Neuronal stem cell (in vitro differentiated cells): ENCODE measurements at regions not wholly inside any gene's neighbourhood (a gene's known extent, or its start where the extent isn't known, plus 50 kb on each side); places are given as distances from the start of the nearest gene placed in this dataset. TPM values are rescaled to one million over a fixed set of nuclear protein-coding genes. Genes with fewer than 3 reads are reported as not detected.

ENCODE experiments used
- DNase-seq: peaks from one replicate; pipeline ENCODE4 v3.0.0-alpha.2; 2013; ENCODE audit warnings: low spot score
- H2AFZ ChIP-seq: one replicate; pipeline ENCODE4 v1.6.1; 2013; ENCODE audit warnings: mild to moderate bottlenecking, low read length, inconsistent platforms
- H2AK5ac ChIP-seq: 2 replicates; pipeline ENCODE4 v1.6.1; 2013; ENCODE audit warnings: low read depth, mild to moderate bottlenecking, inconsistent platforms, low read length, moderate library complexity, mixed read lengths
- H2BK120ac ChIP-seq: 2 replicates; pipeline ENCODE4 v1.6.1; 2013; ENCODE audit warnings: low read depth, mild to moderate bottlenecking, inconsistent platforms, low read length, moderate library complexity, mixed read lengths
- H2BK12ac ChIP-seq: one replicate; pipeline ENCODE4 v1.6.1; 2013; ENCODE audit warnings: low read length, inconsistent platforms
- H2BK15ac ChIP-seq: 2 replicates; pipeline ENCODE4 v1.6.1; 2013; ENCODE audit warnings: mild to moderate bottlenecking, low read length, inconsistent platforms, mixed read lengths
- H2BK5ac ChIP-seq: one replicate; pipeline ENCODE4 v1.6.1; 2013; ENCODE audit warnings: inconsistent platforms, mild to moderate bottlenecking, low read length, moderate library complexity
- H3K14ac ChIP-seq: one replicate; pipeline ENCODE4 v1.6.1; 2013; ENCODE audit warnings: low read length, inconsistent platforms
- H3K18ac ChIP-seq: 2 replicates; pipeline ENCODE4 v1.6.1; 2013; ENCODE audit warnings: low read length, inconsistent platforms
- H3K23ac ChIP-seq: 2 replicates; pipeline ENCODE4 v1.6.1; 2013; ENCODE audit warnings: low read depth, mild to moderate bottlenecking, mixed read lengths, low read length, inconsistent platforms; ENCODE audit not compliant: poor library complexity
- H3K27ac ChIP-seq: replicated peaks from 3 replicates; pipeline ENCODE4 v1.5.1; 2013; ENCODE audit warnings: low read length, inconsistent platforms
- H3K27me3 ChIP-seq, 3 experiments: 2 replicates each; pipeline ENCODE4 v1.6.1; 2013; ENCODE audit warnings: low read length in 3 of 3, mild to moderate bottlenecking in 2 of 3, inconsistent platforms in 1 of 3, low read depth in 1 of 3, mixed read lengths in 1 of 3, moderate library complexity in 1 of 3; ENCODE audit not compliant: control insufficient read depth in 3 of 3, insufficient read depth in 3 of 3
- H3K36me3 ChIP-seq, 2 donors: replicated peaks in 1 of 2; 2 replicates each; pipeline ENCODE4 v1.6.1; 2013; ENCODE audit warnings: low read length in 2 of 2; ENCODE audit not compliant: control insufficient read depth in 2 of 2, insufficient read depth in 2 of 2
- H3K4ac ChIP-seq: 2 replicates; pipeline ENCODE4 v1.6.1; 2013; ENCODE audit warnings: inconsistent platforms, mild to moderate bottlenecking, low read length, moderate library complexity
- H3K4me1 ChIP-seq, 2 donors: 1 replicate in 1 of 2; 2 replicates in 1 of 2; pipeline ENCODE4 v1.6.1; 2013; ENCODE audit warnings: low read length in 2 of 2, low read depth in 1 of 2; ENCODE audit not compliant: control insufficient read depth in 2 of 2, insufficient read depth in 1 of 2
- H3K4me2 ChIP-seq: one replicate; pipeline ENCODE4 v1.6.1; 2013; ENCODE audit warnings: mild to moderate bottlenecking, low read length, inconsistent platforms; ENCODE audit not compliant: insufficient read depth, poor library complexity, severe bottlenecking
- H3K4me3 ChIP-seq, 2 donors: 2 replicates each; pipeline ENCODE4 v1.5.1; 2013; ENCODE audit warnings: low read length in 2 of 2, mild to moderate bottlenecking in 2 of 2, inconsistent platforms in 1 of 2, moderate library complexity in 1 of 2
- H3K79me1 ChIP-seq: one replicate; pipeline ENCODE4 v1.6.1; 2013; ENCODE audit warnings: low read depth, mild to moderate bottlenecking, inconsistent platforms, low read length, moderate library complexity
- H3K9ac ChIP-seq: one replicate; pipeline ENCODE4 v1.6.1; 2013; ENCODE audit warnings: mild to moderate bottlenecking, low read depth, low read length, inconsistent platforms; ENCODE audit not compliant: poor library complexity
- H3K9me3 ChIP-seq, 2 donors: replicated peaks in 1 of 2; 2 replicates each; pipeline versions ENCODE3 to v1.6.1; 2013; ENCODE audit warnings: low read length in 2 of 2, mild to moderate bottlenecking in 2 of 2, inconsistent platforms in 1 of 2, low read depth in 1 of 2, mixed read lengths in 1 of 2, moderate library complexity in 1 of 2; ENCODE audit not compliant: control insufficient read depth in 2 of 2, insufficient read depth in 1 of 2
- H4K8ac ChIP-seq: one replicate; pipeline ENCODE4 v1.6.1; 2013; ENCODE audit warnings: low read depth, mild to moderate bottlenecking, inconsistent platforms, low read length, moderate library complexity
- H4K91ac ChIP-seq: one replicate; pipeline ENCODE4 v1.6.1; 2013; ENCODE audit warnings: low read length, low read depth, mild to moderate bottlenecking, inconsistent platforms; ENCODE audit not compliant: poor library complexity
- WGBS, 2 donors: extraction: QIAGEN DNeasy Blood & Tissue Kit; methylation state at CpG; one replicate each; pipeline ENCODE4 v1.1.7; 2013; ENCODE audit warnings: missing lambda C conversion rate in 2 of 2, mixed read lengths in 1 of 2; ENCODE audit not compliant: insufficient read length in 2 of 2, insufficient replicate concordance in 1 of 2; ENCODE audit errors: extremely low coverage in 2 of 2; 5-methylcytosine and 5-hydroxymethylcytosine counted together
- small RNA-seq: library from polyadenylated mRNA; stranded (forward); fragments of <200 nt; extraction: miRNeasy Mini kit (QIAGEN cat#:217004); gene quantifications from one replicate; pipeline ENCODE3, GENCODE V24; 2013; ENCODE audit not compliant: insufficient read depth

DNA sequence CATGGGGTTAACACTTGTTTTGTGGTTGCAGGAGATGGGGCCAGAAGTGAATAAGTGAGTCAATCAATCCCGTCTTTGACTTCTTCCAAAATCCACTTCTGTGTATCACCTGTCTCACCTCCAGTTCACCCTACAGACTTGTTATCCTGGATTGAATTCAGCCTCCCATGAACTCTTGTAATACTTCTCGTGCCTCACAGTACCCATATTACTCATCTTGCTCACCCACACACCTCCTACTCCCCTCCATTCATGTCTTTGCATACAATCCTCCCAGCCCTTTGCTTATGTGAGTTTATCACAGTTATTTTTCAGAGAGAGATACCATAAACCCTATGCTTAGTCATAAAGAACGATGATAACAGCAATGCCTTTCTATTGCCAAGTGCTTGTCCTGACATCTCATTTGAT, 52.9 kb upstream of the PAPPA start:
- Histone ChIP-seq H3K79me1 (no peaks in the 10 kb centered on the region), H3K4me1 (no peaks in the 10 kb centered on the region), H3K14ac (no peak overlapping the region), H2AFZ (no peak overlapping the region), H3K36me3 (no peaks in the 10 kb centered on the region), H3K4me2 (no peak overlapping the region), H2BK15ac (no peak overlapping the region), H2BK5ac (no peak overlapping the region), H3K9ac (no peak overlapping the region), H4K8ac (no peak overlapping the region), H2BK120ac (no peak overlapping the region), H3K23ac (no peak overlapping the region), H3K27ac (no peak overlapping the region), H2AK5ac (no peak overlapping the region), H3K4me3 (no peak overlapping the region), H3K9me3 (no peaks in the 10 kb centered on the region), H3K18ac (no peak overlapping the region), H3K4ac (no peak overlapping the region), H2BK12ac (no peak overlapping the region), H3K27me3 (no peaks in the 10 kb centered on the region), H4K91ac (no peak overlapping the region)
- DNase-seq: no peak
- WGBS, 2 donors: no CpG with 5 or more reads among the region's 3 CpGs

DNA sequence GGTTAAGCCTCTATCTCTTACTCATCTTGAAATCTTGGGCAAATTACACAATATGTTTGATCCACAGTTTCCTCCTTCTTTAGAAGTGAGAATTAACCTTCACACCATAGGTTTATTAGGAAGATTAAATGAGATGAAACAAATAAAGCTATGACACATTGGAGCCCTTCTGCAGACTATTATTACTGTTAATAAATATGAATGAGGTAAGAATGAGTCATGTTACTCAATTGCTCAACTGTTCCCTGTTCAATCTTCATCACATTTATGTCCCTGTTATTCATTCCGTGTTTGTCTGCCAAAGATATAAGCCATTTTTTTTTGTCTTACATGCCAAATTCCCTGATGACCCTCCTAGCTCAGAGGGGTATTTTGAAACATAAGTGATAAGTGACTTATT, 52.1 kb upstream of the PAPPA start:
- H3K18ac ChIP-seq: no peak overlapping the region
- H3K27me3 ChIP-seq: no peaks in the 10 kb centered on the region
- H2BK12ac ChIP-seq: no peak overlapping the region
- H3K9ac ChIP-seq: no peak overlapping the region
- H3K23ac ChIP-seq: no peak overlapping the region
- H3K36me3 ChIP-seq: no peaks in the 10 kb centered on the region
- no peaks in the 10 kb centered on the region for H3K79me1 ChIP-seq
- H3K4me3 ChIP-seq: no peak overlapping the region
- no peak overlapping the region for H2BK5ac ChIP-seq
- H4K91ac ChIP-seq: no peak overlapping the region
- H3K4me2 ChIP-seq: no peak overlapping the region
- H3K14ac ChIP-seq: no peak overlapping the region
- H3K27ac ChIP-seq: no peak overlapping the region
- no peaks in the 10 kb centered on the region for H3K9me3 ChIP-seq
- H4K8ac ChIP-seq: no peak overlapping the region
- DNase-seq: no peak
- no peak overlapping the region for H2AK5ac ChIP-seq
- H2BK120ac ChIP-seq: no peak overlapping the region
- no peaks in the 10 kb centered on the region for H3K4me1 ChIP-seq
- H2AFZ ChIP-seq: no peak overlapping the region
- WGBS, 2 donors: no CpG with 5 or more reads among the region's 1 CpG
- H2BK15ac ChIP-seq: no peak overlapping the region
- no peak overlapping the region for H3K4ac ChIP-seq

DNA sequence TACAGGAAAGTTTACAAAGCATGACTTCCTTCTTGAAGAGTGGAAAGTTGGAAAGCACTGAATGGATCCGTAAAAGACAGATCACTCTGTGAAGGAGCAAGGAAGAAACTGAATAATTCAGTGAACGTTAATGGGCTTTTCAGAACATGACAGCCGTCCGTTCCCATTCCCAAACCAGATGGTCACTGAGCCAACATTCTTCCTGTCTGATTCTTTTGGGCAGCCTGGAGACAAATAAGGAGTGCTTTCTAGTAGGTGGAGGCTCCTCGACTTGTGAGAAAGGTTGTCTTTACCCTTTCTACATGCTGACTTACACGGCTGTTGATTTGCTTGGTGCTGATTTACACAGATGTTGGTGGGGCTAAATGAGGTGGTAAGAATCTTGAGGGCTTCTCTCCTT, 51.0 kb upstream of the PAPPA start:
- H3K4me1 ChIP-seq: no peaks in the 10 kb centered on the region
- no peak overlapping the region for H3K9ac ChIP-seq
- no peak overlapping the region for H3K23ac ChIP-seq
- H2AK5ac ChIP-seq: no peak overlapping the region
- H4K91ac ChIP-seq: no peak overlapping the region
- no peak overlapping the region for H4K8ac ChIP-seq
- WGBS, 2 donors: no CpG with 5 or more reads among the region's 6 CpGs
- no peaks in the 10 kb centered on the region for H3K9me3 ChIP-seq
- no peaks in the 10 kb centered on the region for H3K36me3 ChIP-seq
- H3K4me3 ChIP-seq: no peak overlapping the region
- no peak overlapping the region for H2AFZ ChIP-seq
- H3K4me2 ChIP-seq: no peak overlapping the region
- no peak overlapping the region for H2BK15ac ChIP-seq
- no peak overlapping the region for H2BK12ac ChIP-seq
- H3K27me3 ChIP-seq: no peaks in the 10 kb centered on the region
- no peak overlapping the region for H3K14ac ChIP-seq
- H3K79me1 ChIP-seq: no peaks in the 10 kb centered on the region
- no peak overlapping the region for H3K27ac ChIP-seq
- H3K18ac ChIP-seq: no peak overlapping the region
- no peak overlapping the region for H2BK5ac ChIP-seq
- no peak overlapping the region for H2BK120ac ChIP-seq
- no peak for DNase-seq
- H3K4ac ChIP-seq: no peak overlapping the region

Small RNA genes in the stretch of these regions (small RNA-seq; reads per million reads assigned to genes)
- not detected for gene RF00004
